Gastroesophageal sphincter (tissue), 3 donors: ENCODE measurements at regions not wholly inside any gene's neighbourhood (a gene's known extent, or its start where the extent isn't known, plus 50 kb on each side); places are given as distances from the start of the nearest gene placed in this dataset.

Experiments
- CTCF ChIP-seq, 4 experiments: fragments of 200-600 bp in 2 of 4; fragments of 450-650 bp in 2 of 4; sonication (generic) in 1 of 4; IDR thresholded peaks; one replicate each; pipeline ENCODE4 v1.5.1; 2017 to 2019; ENCODE audit warnings: antibody characterized with exemption in 4 of 4, mild to moderate bottlenecking in 2 of 4, moderate library complexity in 2 of 4
- POLR2A ChIP-seq, 2 donors: fragments of 450-650 bp; IDR thresholded peaks; one replicate each; pipeline ENCODE4 v1.6.1; 2017; ENCODE audit warnings: antibody characterized with exemption in 2 of 2, mild to moderate bottlenecking in 2 of 2, moderate library complexity in 1 of 2
- POLR2AphosphoS5 ChIP-seq: sonication (generic); formaldehyde crosslinking; IDR thresholded peaks from one replicate; pipeline ENCODE4 v1.6.1; 2017; ENCODE audit warnings: antibody characterized with exemption

GRCh38 chr4:181265370-181265769 is 977.8 kb upstream of the TENM3 start:
- no peak for TF ChIP-seq POLR2A (IDR thresholded peaks at IDR 0.05)
- TF ChIP-seq POLR2AphosphoS5 = no peak
- no peak for TF ChIP-seq CTCF (IDR thresholded peaks at IDR 0.05)
